Right lobe of liver (tissue), 6 donors: ENCODE measurements at regions not wholly inside any gene's neighbourhood (a gene's known extent, or its start where the extent isn't known, plus 50 kb on each side); places are given as distances from the start of the nearest gene placed in this dataset.

Source experiments
- ATAC-seq, 4 donors: fragments of 200-7000 bp; cut with Tn5 transposase; one replicate each; pipeline ENCODE4 v1.9.1; 2020; ENCODE audit warnings: mild to moderate bottlenecking in 4 of 4, moderate library complexity in 4 of 4
- DNase-seq, 3 donors: peaks; one replicate each; pipeline ENCODE4 v3.0.0-alpha.2; 2020
- H3K27ac ChIP-seq, 3 donors: fragments of 200-600 bp; one replicate each; pipeline ENCODE4 v1.8.0; 2022
- H3K27me3 ChIP-seq, 2 donors: fragments of 200-600 bp; one replicate each; pipeline ENCODE4 v1.8.0; 2022
- H3K36me3 ChIP-seq, 4 donors: fragments of 200-600 bp; sonication (generic) in 1 of 4; one replicate each; pipeline versions ENCODE4 v1.5.1 to v1.8.0; 2017 to 2022; ENCODE audit warnings: control low read depth in 1 of 4
- H3K4me1 ChIP-seq, 4 donors: fragments of 200-600 bp; sonication (generic) in 1 of 4; one replicate each; pipeline versions ENCODE4 v1.5.1 to v1.8.0; 2017 to 2022; ENCODE audit warnings: control low read depth in 1 of 4
- H3K4me3 ChIP-seq, 3 donors: fragments of 200-600 bp; one replicate each; pipeline ENCODE4 v1.8.0; 2022
- H3K9me3 ChIP-seq, 4 donors: fragments of 200-600 bp; sonication (generic) in 1 of 4; one replicate each; pipeline versions ENCODE4 v1.5.1 to v1.8.0; 2017 to 2022; ENCODE audit warnings: control low read depth in 1 of 4
- CTCF ChIP-seq, 4 donors: fragments of 200-600 bp in 3 of 4; fragments of 450-650 bp in 1 of 4; IDR thresholded peaks; one replicate each; pipeline versions ENCODE4 v1.5.1 to v1.8.0; 2016 to 2022; ENCODE audit warnings: antibody characterized with exemption in 4 of 4, mild to moderate bottlenecking in 2 of 4
- POLR2A ChIP-seq: fragments of 450-650 bp; IDR thresholded peaks from one replicate; pipeline ENCODE4 v1.6.1; 2017; ENCODE audit warnings: antibody characterized with exemption, mild to moderate bottlenecking
- WGBS: methylation state at CpG from one replicate; pipeline ENCODE4 v1.1.6; 2018; ENCODE audit warnings: low coverage, low lambda C conversion rate; ENCODE audit not compliant: insufficient coverage; ENCODE audit errors: missing lambda C conversion rate; 5-methylcytosine and 5-hydroxymethylcytosine counted together
- intact Hi-C, 2 donors: fragments of 100-400 bp; cut with DNase I; formaldehyde crosslinking; loops; one replicate each; pipeline versions ENCODE4 v1.11.2 to v1.14.1; 2022
- donor health status: DM: no; HTN: yes; CAD: no.
- donor health status: DM: no; HTN: no; CAD: no.
- donor health status: DM: no; HTN: no; CAD: no.
- donor health status: DM: no; HTN: yes; CAD: no.
- donor health status: DM: no; HTN: yes; CAD: no.

- Histone ChIP-seq H3K36me3 (no peaks in the 10 kb centered on the region), H3K27ac (no peak overlapping the region), H3K9me3 (no peaks in the 10 kb centered on the region), H3K4me3 (no peak overlapping the region), H3K27me3 (peaks cover 0 to 3% of the 10 kb centered on the region in 2 donors), H3K4me1 (no peaks in the 10 kb centered on the region)
- no peak for ATAC-seq
- no peak for TF ChIP-seq POLR2A
- TF ChIP-seq CTCF (IDR thresholded peaks at IDR 0.05) = no peak
- 69% methylated on average over 13 of the region's 13 CpGs for WGBS
- intact Hi-C loops = no loop called here
- DNase-seq = no peak
Measured at GRCh38 chr21:38075833-38076587, 159.8 kb upstream of the KCNJ6 start.

- Histone ChIP-seq H3K4me3 (no peak overlapping the region), H3K36me3 (no peaks in the 10 kb centered on the region), H3K4me1 (no peaks in the 10 kb centered on the region), H3K27ac (no peak overlapping the region), H3K27me3 (peaks cover 0 to 3% of the 10 kb centered on the region in 2 donors), H3K9me3 (no peaks in the 10 kb centered on the region)
- WGBS = 79% methylated on average over 2 of the region's 5 CpGs
- DNase-seq = no peak
- no peak for TF ChIP-seq POLR2A
- no peak for TF ChIP-seq CTCF (IDR thresholded peaks at IDR 0.05)
- intact Hi-C loops = no loop called here
- no peak for ATAC-seq
Measured at GRCh38 chr21:38077569-38077968, 161.3 kb upstream of the KCNJ6 start.

GRCh38 chr21:38080888-38081287 is 164.6 kb upstream of the KCNJ6 start:
- no peaks in the 10 kb centered on the region for H3K9me3 ChIP-seq
- no peak overlapping the region for H3K4me3 ChIP-seq
- H3K27ac ChIP-seq = no peak overlapping the region
- no peak for DNase-seq
- H3K27me3 ChIP-seq = no peaks in the 10 kb centered on the region
- no peaks in the 10 kb centered on the region for H3K36me3 ChIP-seq
- ATAC-seq = no peak
- intact Hi-C loops = no loop called here
- no peaks in the 10 kb centered on the region for H3K4me1 ChIP-seq
- WGBS = 67% methylated on average over 9 of the region's 10 CpGs
- TF ChIP-seq CTCF (IDR thresholded peaks at IDR 0.05) = no peak
- TF ChIP-seq POLR2A = no peak

DNA sequence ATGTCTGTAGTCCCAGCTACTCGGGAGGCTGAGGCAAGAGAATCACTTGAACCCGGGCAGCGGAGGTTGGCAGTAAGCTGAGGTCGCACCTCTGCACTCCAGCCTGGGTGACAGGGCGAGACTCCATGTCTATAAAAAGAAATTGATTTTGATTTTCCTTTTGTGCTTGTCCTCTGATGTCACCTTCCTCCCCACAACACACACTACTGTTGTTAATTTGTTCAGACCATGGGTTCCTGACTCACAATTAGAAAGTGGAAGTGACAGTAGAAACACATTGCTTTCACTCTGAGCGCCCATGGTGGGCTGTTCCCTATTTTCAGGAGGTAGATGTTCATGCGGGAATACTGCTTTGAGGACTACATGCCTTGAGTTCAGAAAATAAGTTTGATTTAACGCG is 165.5 kb upstream of the KCNJ6 start:
- DNase-seq = no peak
- Histone ChIP-seq H3K9me3 (no peaks in the 10 kb centered on the region), H3K36me3 (no peaks in the 10 kb centered on the region), H3K4me3 (no peak overlapping the region), H3K27me3 (no peaks in the 10 kb centered on the region), H3K27ac (no peak overlapping the region), H3K4me1 (no peaks in the 10 kb centered on the region)
- no peak for ATAC-seq
- TF ChIP-seq CTCF (IDR thresholded peaks at IDR 0.05) (no peak), POLR2A (no peak)
- 52% methylated on average over 3 of the region's 9 CpGs for WGBS
- intact Hi-C loops = no loop called here
